GM13977 (cell line): ENCODE measurements at regions not wholly inside any gene's neighbourhood (a gene's known extent, or its start where the extent isn't known, plus 50 kb on each side); places are given as distances from the start of the nearest gene placed in this dataset.
"Not testable (repeated sequence)": the region's sequence is repeated elsewhere in the genome, so short reads cannot be mapped to it uniquely, and the experiment has no call there.

Experiments used
- DNase-seq: peaks from one replicate; pipeline ENCODE4 v3.0.0; 2012; ENCODE audit warnings: low spot score
- CTCF ChIP-seq: IDR thresholded peaks from 2 replicates; pipeline ENCODE4 v1.5.1; 2012; ENCODE audit warnings: mild to moderate bottlenecking, control low read depth; ENCODE audit not compliant: insufficient read depth; ENCODE audit errors: extremely low read depth, missing control alignments
- in situ Hi-C: fragments of 300-500 bp; cut with MboI; formaldehyde crosslinking; loops from one replicate; pipeline ENCODE4 v1.12.0; 2022; ENCODE audit warnings: low sequenced_read_pairs, low pct_unique_long_range_greater_than_20kb, mixed read lengths, inconsistent platforms; ENCODE audit not compliant: unreplicated experiment

GRCh38 chr1:66424530-66424929, 109.4 kb upstream of the SGIP1 start:
- in situ Hi-C loops, DNase-seq: not testable (repeated sequence)

GRCh38 chr1:66426239-66426853, 107.6 kb upstream of the SGIP1 start:
- in situ Hi-C loops, result no loop called here
- TF ChIP-seq CTCF, result no peak
- DNase-seq, result no peak

GRCh38 chr1:66430815-66431214, 103.1 kb upstream of the SGIP1 start:
- in situ Hi-C loops, result loop anchor here (10.0 kb wide), 1 partner anchor 56 kb away; no protein-coding TSS in a partner anchor
- not testable (repeated sequence) for DNase-seq

GRCh38 chr1:66431999-66432398, 102.0 kb upstream of the SGIP1 start:
- DNase-seq, result no peak
- in situ Hi-C loops, result loop anchor here (10.0 kb wide), 1 partner anchor 57 kb away; no protein-coding TSS in a partner anchor
- TF ChIP-seq CTCF, result no peak

GRCh38 chr1:66433611-66434010, 100.3 kb upstream of the SGIP1 start:
- TF ChIP-seq CTCF, result no peak
- in situ Hi-C loops, result loop anchor here (10.0 kb wide), 1 partner anchor 59 kb away; no protein-coding TSS in a partner anchor
- DNase-seq, result no peak

GRCh38 chr1:66434096-66434495, 99.9 kb upstream of the SGIP1 start:
- in situ Hi-C loops, result loop anchor here (10.0 kb wide), 1 partner anchor 59 kb away; no protein-coding TSS in a partner anchor
- DNase-seq, result no peak
- no peak for TF ChIP-seq CTCF

GRCh38 chr1:66435541-66435940, 98.4 kb upstream of the SGIP1 start:
- DNase-seq, result no peak
- no peak for TF ChIP-seq CTCF
- in situ Hi-C loops, result loop anchor here (10.0 kb wide), 1 partner anchor 61 kb away; no protein-coding TSS in a partner anchor
